ENCODE measurements at regions not wholly inside any gene's neighbourhood (a gene's known extent, or its start where the extent isn't known, plus 50 kb on each side); places are given as distances from the start of the nearest gene placed in this dataset.

- no peak overlapping the region for H3K4me3 ChIP-seq (ENCODE audit: low read depth, low read length)
- DNase-seq (ENCODE audit: low read depth) = no peak
- no peak for TF ChIP-seq CTCF (IDR thresholded peaks at IDR 0.05; ENCODE audit: insufficient read depth, low read length, poor library complexity, severe bottlenecking)
- H3K27me3 ChIP-seq (ENCODE audit: control insufficient read depth, insufficient read depth, low read length) = no peaks in the 10 kb centered on the region
- H3K36me3 ChIP-seq (ENCODE audit: control insufficient read depth, insufficient read depth, low read length) = no peaks in the 10 kb centered on the region
Measured at GRCh38 chr22:27213766-27214581, 556.6 kb downstream of the MIAT start.

- DNase-seq (ENCODE audit: low read depth) = no peak
- Histone ChIP-seq H3K27me3 (ENCODE audit: control insufficient read depth, insufficient read depth, low read length) (no peaks in the 10 kb centered on the region), H3K36me3 (ENCODE audit: control insufficient read depth, insufficient read depth, low read length) (no peaks in the 10 kb centered on the region), H3K4me3 (ENCODE audit: low read depth, low read length) (no peak overlapping the region)
- no peak for TF ChIP-seq CTCF (IDR thresholded peaks at IDR 0.05; ENCODE audit: insufficient read depth, low read length, poor library complexity, severe bottlenecking)
Measured at GRCh38 chr22:27214691-27215090, 557.3 kb downstream of the MIAT start.

GRCh38 chr22:27215871-27216270 is 558.5 kb downstream of the MIAT start:
- no peaks in the 10 kb centered on the region for H3K27me3 ChIP-seq (ENCODE audit: control insufficient read depth, insufficient read depth, low read length)
- H3K4me3 ChIP-seq (ENCODE audit: low read depth, low read length) = no peak overlapping the region
- no peaks in the 10 kb centered on the region for H3K36me3 ChIP-seq (ENCODE audit: control insufficient read depth, insufficient read depth, low read length)
- DNase-seq (ENCODE audit: low read depth) = no peak
- TF ChIP-seq CTCF (IDR thresholded peaks at IDR 0.05; ENCODE audit: insufficient read depth, low read length, poor library complexity, severe bottlenecking) = no peak

GRCh38 chr22:27216444-27216843 is 559.1 kb downstream of the MIAT start:
- H3K4me3 ChIP-seq (ENCODE audit: low read depth, low read length) = no peak overlapping the region
- H3K27me3 ChIP-seq (ENCODE audit: control insufficient read depth, insufficient read depth, low read length) = no peaks in the 10 kb centered on the region
- DNase-seq (ENCODE audit: low read depth) = no peak
- no peaks in the 10 kb centered on the region for H3K36me3 ChIP-seq (ENCODE audit: control insufficient read depth, insufficient read depth, low read length)
- no peak for TF ChIP-seq CTCF (IDR thresholded peaks at IDR 0.05; ENCODE audit: insufficient read depth, low read length, poor library complexity, severe bottlenecking)

- TF ChIP-seq CTCF (IDR thresholded peaks at IDR 0.05; ENCODE audit: insufficient read depth, low read length, poor library complexity, severe bottlenecking) = no peak
- no peaks in the 10 kb centered on the region for H3K36me3 ChIP-seq (ENCODE audit: control insufficient read depth, insufficient read depth, low read length)
- no peaks in the 10 kb centered on the region for H3K27me3 ChIP-seq (ENCODE audit: control insufficient read depth, insufficient read depth, low read length)
- no peak for DNase-seq (ENCODE audit: low read depth)
- H3K4me3 ChIP-seq (ENCODE audit: low read depth, low read length) = no peak overlapping the region
Measured at GRCh38 chr22:27217154-27217553, 559.8 kb downstream of the MIAT start.

All from kidney epithelial cell (primary cell).